ENCODE measurements at regions not wholly inside any gene's neighbourhood (a gene's known extent, or its start where the extent isn't known, plus 50 kb on each side); places are given as distances from the start of the nearest gene placed in this dataset.

DNA sequence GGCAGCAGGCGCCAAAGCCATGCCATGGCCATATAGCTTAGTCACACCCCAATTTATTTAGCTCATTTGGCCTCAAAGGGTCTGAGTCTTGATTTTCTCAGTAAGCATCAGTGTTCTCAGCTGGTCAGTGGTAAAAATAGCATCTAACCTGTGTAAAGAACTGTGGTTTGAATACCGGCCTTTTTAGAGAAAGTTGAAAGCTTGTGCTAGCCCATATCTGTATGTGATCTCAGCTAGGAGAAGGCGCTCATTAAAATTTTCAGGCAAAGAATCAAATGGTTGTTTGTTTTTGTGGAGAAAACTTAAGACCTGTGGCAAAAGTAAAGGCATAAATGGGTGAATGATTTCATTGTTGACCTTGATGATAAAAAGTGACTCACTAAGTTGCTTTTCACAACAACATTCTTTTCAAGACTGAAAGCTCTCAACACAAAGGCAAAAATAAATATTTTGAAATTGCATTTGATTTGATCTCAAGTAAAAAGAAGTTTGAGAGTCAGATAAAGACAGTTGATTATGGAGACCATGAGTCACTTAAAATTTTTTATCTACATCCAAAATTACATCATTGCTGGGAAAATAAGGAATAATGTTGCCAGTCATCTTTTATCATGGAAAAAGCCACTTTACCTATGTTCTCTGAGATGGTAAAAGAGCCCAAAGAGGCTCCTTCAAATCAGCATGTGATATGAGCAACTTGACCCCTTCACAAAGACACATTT lies 128.5 kb upstream of the RGS6 start:
- no peak overlapping the region for H3K27ac ChIP-seq (ENCODE audit: low read depth)
- H3K79me2 ChIP-seq (replicated peaks; ENCODE audit: insufficient read depth) = no peaks in the 10 kb centered on the region
- ATAC-seq = no peak

More for the DNA sequence above, 128.5 kb upstream of the RGS6 start:
- Mint-ChIP-seq H3K4me1 (peaks cover 16% of the 10 kb centered on the region; the same call in 2 of the 3 replicates), H3K27me3 (ENCODE audit: insufficient read depth, low read depth, poor library complexity) (peaks cover 2% of the 10 kb centered on the region), H3K9me3 (no peaks in the 10 kb centered on the region), H3K36me3 (ENCODE audit: low read depth) (no peaks in the 10 kb centered on the region), H3K4me3 (no peak overlapping the region), H3K27ac (no peak overlapping the region; the same call in 1 of the 2 replicates)
- no peaks in the 10 kb centered on the region for H3K36me3 ChIP-seq (ENCODE audit: insufficient read depth)
- TF ChIP-seq ZNF331 (CRISPR knock-in tag; IDR thresholded peaks at IDR 0.05; ENCODE audit: low read depth) (no peak), NANOG (IDR thresholded peaks at IDR 0.05; ENCODE audit: borderline replicate concordance) (no peak), POLR2AphosphoS5 (IDR thresholded peaks at IDR 0.05; ENCODE audit: low read depth) (no peak), CREB1 (CRISPR knock-in tag; IDR thresholded peaks at IDR 0.05; ENCODE audit: low read depth) (no peak), STAT1 (IDR thresholded peaks at IDR 0.05; ENCODE audit: unreplicated experiment) (no peak), EZH2 (IDR thresholded peaks at IDR 0.05; ENCODE audit: low read depth, unreplicated experiment) (no peak), JUNB (IDR thresholded peaks at IDR 0.05; ENCODE audit: unreplicated experiment) (no peak), EZH2phosphoT487 (IDR thresholded peaks at IDR 0.05; ENCODE audit: unreplicated experiment) (no peak), ZNF114 (CRISPR knock-in tag; IDR thresholded peaks at IDR 0.05) (no peak)
- TF ChIP-seq, protein P1, sequence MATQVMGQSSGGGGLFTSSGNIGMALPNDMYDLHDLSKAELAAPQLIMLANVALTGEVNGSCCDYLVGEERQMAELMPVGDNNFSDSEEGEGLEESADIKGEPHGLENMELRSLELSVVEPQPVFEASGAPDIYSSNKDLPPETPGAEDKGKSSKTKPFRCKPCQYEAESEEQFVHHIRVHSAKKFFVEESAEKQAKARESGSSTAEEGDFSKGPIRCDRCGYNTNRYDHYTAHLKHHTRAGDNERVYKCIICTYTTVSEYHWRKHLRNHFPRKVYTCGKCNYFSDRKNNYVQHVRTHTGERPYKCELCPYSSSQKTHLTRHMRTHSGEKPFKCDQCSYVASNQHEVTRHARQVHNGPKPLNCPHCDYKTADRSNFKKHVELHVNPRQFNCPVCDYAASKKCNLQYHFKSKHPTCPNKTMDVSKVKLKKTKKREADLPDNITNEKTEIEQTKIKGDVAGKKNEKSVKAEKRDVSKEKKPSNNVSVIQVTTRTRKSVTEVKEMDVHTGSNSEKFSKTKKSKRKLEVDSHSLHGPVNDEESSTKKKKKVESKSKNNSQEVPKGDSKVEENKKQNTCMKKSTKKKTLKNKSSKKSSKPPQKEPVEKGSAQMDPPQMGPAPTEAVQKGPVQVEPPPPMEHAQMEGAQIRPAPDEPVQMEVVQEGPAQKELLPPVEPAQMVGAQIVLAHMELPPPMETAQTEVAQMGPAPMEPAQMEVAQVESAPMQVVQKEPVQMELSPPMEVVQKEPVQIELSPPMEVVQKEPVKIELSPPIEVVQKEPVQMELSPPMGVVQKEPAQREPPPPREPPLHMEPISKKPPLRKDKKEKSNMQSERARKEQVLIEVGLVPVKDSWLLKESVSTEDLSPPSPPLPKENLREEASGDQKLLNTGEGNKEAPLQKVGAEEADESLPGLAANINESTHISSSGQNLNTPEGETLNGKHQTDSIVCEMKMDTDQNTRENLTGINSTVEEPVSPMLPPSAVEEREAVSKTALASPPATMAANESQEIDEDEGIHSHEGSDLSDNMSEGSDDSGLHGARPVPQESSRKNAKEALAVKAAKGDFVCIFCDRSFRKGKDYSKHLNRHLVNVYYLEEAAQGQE (IDR thresholded peaks at IDR 0.05; ENCODE audit: unreplicated experiment) = no peak
- TF ChIP-seq, protein P2, sequence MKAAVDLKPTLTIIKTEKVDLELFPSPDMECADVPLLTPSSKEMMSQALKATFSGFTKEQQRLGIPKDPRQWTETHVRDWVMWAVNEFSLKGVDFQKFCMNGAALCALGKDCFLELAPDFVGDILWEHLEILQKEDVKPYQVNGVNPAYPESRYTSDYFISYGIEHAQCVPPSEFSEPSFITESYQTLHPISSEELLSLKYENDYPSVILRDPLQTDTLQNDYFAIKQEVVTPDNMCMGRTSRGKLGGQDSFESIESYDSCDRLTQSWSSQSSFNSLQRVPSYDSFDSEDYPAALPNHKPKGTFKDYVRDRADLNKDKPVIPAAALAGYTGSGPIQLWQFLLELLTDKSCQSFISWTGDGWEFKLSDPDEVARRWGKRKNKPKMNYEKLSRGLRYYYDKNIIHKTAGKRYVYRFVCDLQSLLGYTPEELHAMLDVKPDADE (IDR thresholded peaks at IDR 0.05) = no peak
- TF ChIP-seq, protein P3, sequence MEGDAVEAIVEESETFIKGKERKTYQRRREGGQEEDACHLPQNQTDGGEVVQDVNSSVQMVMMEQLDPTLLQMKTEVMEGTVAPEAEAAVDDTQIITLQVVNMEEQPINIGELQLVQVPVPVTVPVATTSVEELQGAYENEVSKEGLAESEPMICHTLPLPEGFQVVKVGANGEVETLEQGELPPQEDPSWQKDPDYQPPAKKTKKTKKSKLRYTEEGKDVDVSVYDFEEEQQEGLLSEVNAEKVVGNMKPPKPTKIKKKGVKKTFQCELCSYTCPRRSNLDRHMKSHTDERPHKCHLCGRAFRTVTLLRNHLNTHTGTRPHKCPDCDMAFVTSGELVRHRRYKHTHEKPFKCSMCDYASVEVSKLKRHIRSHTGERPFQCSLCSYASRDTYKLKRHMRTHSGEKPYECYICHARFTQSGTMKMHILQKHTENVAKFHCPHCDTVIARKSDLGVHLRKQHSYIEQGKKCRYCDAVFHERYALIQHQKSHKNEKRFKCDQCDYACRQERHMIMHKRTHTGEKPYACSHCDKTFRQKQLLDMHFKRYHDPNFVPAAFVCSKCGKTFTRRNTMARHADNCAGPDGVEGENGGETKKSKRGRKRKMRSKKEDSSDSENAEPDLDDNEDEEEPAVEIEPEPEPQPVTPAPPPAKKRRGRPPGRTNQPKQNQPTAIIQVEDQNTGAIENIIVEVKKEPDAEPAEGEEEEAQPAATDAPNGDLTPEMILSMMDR (conservative IDR thresholded peaks at IDR 0.05; ENCODE audit: low read depth in 2 of 2) = no peak
- TF ChIP-seq, protein P4, sequence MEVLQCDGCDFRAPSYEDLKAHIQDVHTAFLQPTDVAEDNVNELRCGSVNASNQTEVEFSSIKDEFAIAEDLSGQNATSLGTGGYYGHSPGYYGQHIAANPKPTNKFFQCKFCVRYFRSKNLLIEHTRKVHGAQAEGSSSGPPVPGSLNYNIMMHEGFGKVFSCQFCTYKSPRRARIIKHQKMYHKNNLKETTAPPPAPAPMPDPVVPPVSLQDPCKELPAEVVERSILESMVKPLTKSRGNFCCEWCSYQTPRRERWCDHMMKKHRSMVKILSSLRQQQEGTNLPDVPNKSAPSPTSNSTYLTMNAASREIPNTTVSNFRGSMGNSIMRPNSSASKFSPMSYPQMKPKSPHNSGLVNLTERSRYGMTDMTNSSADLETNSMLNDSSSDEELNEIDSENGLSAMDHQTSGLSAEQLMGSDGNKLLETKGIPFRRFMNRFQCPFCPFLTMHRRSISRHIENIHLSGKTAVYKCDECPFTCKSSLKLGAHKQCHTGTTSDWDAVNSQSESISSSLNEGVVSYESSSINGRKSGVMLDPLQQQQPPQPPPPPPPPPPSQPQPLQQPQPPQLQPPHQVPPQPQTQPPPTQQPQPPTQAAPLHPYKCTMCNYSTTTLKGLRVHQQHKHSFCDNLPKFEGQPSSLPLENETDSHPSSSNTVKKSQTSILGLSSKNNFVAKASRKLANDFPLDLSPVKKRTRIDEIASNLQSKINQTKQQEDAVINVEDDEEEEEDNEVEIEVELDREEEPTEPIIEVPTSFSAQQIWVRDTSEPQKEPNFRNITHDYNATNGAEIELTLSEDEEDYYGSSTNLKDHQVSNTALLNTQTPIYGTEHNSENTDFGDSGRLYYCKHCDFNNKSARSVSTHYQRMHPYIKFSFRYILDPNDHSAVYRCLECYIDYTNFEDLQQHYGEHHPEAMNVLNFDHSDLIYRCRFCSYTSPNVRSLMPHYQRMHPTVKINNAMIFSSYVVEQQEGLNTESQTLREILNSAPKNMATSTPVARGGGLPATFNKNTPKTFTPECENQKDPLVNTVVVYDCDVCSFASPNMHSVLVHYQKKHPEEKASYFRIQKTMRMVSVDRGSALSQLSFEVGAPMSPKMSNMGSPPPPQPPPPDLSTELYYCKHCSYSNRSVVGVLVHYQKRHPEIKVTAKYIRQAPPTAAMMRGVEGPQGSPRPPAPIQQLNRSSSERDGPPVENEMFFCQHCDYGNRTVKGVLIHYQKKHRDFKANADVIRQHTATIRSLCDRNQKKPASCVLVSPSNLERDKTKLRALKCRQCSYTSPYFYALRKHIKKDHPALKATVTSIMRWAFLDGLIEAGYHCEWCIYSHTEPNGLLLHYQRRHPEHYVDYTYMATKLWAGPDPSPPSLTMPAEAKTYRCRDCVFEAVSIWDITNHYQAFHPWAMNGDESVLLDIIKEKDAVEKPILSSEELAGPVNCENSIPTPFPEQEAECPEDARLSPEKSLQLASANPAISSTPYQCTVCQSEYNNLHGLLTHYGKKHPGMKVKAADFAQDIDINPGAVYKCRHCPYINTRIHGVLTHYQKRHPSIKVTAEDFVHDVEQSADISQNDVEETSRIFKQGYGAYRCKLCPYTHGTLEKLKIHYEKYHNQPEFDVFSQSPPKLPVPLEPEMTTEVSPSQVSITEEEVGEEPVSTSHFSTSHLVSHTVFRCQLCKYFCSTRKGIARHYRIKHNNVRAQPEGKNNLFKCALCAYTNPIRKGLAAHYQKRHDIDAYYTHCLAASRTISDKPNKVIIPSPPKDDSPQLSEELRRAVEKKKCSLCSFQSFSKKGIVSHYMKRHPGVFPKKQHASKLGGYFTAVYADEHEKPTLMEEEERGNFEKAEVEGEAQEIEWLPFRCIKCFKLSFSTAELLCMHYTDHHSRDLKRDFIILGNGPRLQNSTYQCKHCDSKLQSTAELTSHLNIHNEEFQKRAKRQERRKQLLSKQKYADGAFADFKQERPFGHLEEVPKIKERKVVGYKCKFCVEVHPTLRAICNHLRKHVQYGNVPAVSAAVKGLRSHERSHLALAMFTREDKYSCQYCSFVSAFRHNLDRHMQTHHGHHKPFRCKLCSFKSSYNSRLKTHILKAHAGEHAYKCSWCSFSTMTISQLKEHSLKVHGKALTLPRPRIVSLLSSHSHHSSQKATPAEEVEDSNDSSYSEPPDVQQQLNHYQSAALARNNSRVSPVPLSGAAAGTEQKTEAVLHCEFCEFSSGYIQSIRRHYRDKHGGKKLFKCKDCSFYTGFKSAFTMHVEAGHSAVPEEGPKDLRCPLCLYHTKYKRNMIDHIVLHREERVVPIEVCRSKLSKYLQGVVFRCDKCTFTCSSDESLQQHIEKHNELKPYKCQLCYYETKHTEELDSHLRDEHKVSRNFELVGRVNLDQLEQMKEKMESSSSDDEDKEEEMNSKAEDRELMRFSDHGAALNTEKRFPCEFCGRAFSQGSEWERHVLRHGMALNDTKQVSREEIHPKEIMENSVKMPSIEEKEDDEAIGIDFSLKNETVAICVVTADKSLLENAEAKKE (CRISPR knock-in tag; IDR thresholded peaks at IDR 0.05) = no peak
- DNase-seq (ENCODE audit: low spot score) = no peak
- H2AFZ ChIP-seq = no peak overlapping the region
- H3K4me3 ChIP-seq = no peak overlapping the region
- peaks cover 8% of the 10 kb centered on the region for H3K4me1 ChIP-seq (ENCODE audit: insufficient read depth)
- no peaks in the 10 kb centered on the region for H3K9me2 ChIP-seq (ENCODE audit: insufficient read depth)
- H3K27me3 ChIP-seq (ENCODE audit: insufficient read depth) = no peaks in the 10 kb centered on the region
- H4K20me1 ChIP-seq (replicated peaks; ENCODE audit: insufficient read depth) = no peaks in the 10 kb centered on the region
- no peaks in the 10 kb centered on the region for H3F3A ChIP-seq (replicated peaks; ENCODE audit: low read depth)
- H3K4me2 ChIP-seq = no peak overlapping the region

Measured in GM23338 (cell line).